ENCODE measurements at regions not wholly inside any gene's neighbourhood (a gene's known extent, or its start where the extent isn't known, plus 50 kb on each side); places are given as distances from the start of the nearest gene placed in this dataset.

- Histone ChIP-seq H3K9ac (ENCODE audit: insufficient read depth, low read length) (no peak overlapping the region), H2AFZ (ENCODE audit: low read length) (no peak overlapping the region), H3K27me3 (ENCODE audit: control insufficient read depth, insufficient read depth, low read length) (no peaks in the 10 kb centered on the region), H3K79me2 (ENCODE audit: control insufficient read depth, insufficient read depth, low read length) (no peaks in the 10 kb centered on the region), H3K27ac (ENCODE audit: insufficient read depth, low read length) (no peak overlapping the region), H3K4me3 (replicated peaks in 1 of 4; ENCODE audit: control extremely low read depth in 1 of 4, insufficient read depth in 1 of 4, low read depth in 3 of 4, low read length in 4 of 4) (no peak overlapping the region), H3K4me1 (ENCODE audit: control insufficient read depth, extremely low read depth, insufficient read depth, low read length) (no peaks in the 10 kb centered on the region), H4K20me1 (ENCODE audit: control insufficient read depth, extremely low read depth, insufficient read depth, low read length) (no peaks in the 10 kb centered on the region), H3K36me3 (ENCODE audit: control insufficient read depth, insufficient read depth, low read length) (no peaks in the 10 kb centered on the region), H3K4me2 (ENCODE audit: extremely low read depth, insufficient read depth, low read length) (no peak overlapping the region), H3K9me3 (ENCODE audit: control insufficient read depth, insufficient read depth, low read depth, low read length) (no peaks in the 10 kb centered on the region)
- no peak for DNase-seq (ENCODE audit: low read depth in 2 of 2)
- no peak for TF ChIP-seq CTCF (conservative IDR thresholded peaks at IDR 0.05 in 1 of 2, IDR thresholded peaks at IDR 0.05 in 1 of 2; ENCODE audit: low read depth in 1 of 2, low read length in 2 of 2)
- no peak for TF ChIP-seq EZH2 (IDR thresholded peaks at IDR 0.05; ENCODE audit: low read length, missing control alignments)
Observed at GRCh38 chr15:87758794-87759418, 497.6 kb downstream of the NTRK3 start.

GRCh38 chr15:87757084-87757483, 499.5 kb downstream of the NTRK3 start:
- Histone ChIP-seq H4K20me1 (ENCODE audit: control insufficient read depth, extremely low read depth, insufficient read depth, low read length) (no peaks in the 10 kb centered on the region), H3K4me3 (replicated peaks in 1 of 4; ENCODE audit: control extremely low read depth in 1 of 4, insufficient read depth in 1 of 4, low read depth in 3 of 4, low read length in 4 of 4) (no peak overlapping the region), H3K4me1 (ENCODE audit: control insufficient read depth, extremely low read depth, insufficient read depth, low read length) (peaks cover 2% of the 10 kb centered on the region), H2AFZ (ENCODE audit: low read length) (no peak overlapping the region), H3K4me2 (ENCODE audit: extremely low read depth, insufficient read depth, low read length) (no peak overlapping the region), H3K9ac (ENCODE audit: insufficient read depth, low read length) (no peak overlapping the region), H3K27me3 (ENCODE audit: control insufficient read depth, insufficient read depth, low read length) (no peaks in the 10 kb centered on the region), H3K27ac (ENCODE audit: insufficient read depth, low read length) (no peak overlapping the region), H3K36me3 (ENCODE audit: control insufficient read depth, insufficient read depth, low read length) (no peaks in the 10 kb centered on the region), H3K9me3 (ENCODE audit: control insufficient read depth, insufficient read depth, low read depth, low read length) (no peaks in the 10 kb centered on the region), H3K79me2 (ENCODE audit: control insufficient read depth, insufficient read depth, low read length) (no peaks in the 10 kb centered on the region)
- no peak for TF ChIP-seq EZH2 (IDR thresholded peaks at IDR 0.05; ENCODE audit: low read length, missing control alignments)
- no peak for TF ChIP-seq CTCF (conservative IDR thresholded peaks at IDR 0.05 in 1 of 2, IDR thresholded peaks at IDR 0.05 in 1 of 2; ENCODE audit: low read depth in 1 of 2, low read length in 2 of 2)
- no peak for DNase-seq (ENCODE audit: low read depth in 2 of 2)

- Histone ChIP-seq H3K79me2 (ENCODE audit: control insufficient read depth, insufficient read depth, low read length) (no peaks in the 10 kb centered on the region), H3K27me3 (ENCODE audit: control insufficient read depth, insufficient read depth, low read length) (no peaks in the 10 kb centered on the region), H3K4me2 (ENCODE audit: extremely low read depth, insufficient read depth, low read length) (no peak overlapping the region), H3K9ac (ENCODE audit: insufficient read depth, low read length) (no peak overlapping the region), H3K9me3 (ENCODE audit: control insufficient read depth, insufficient read depth, low read depth, low read length) (no peaks in the 10 kb centered on the region), H4K20me1 (ENCODE audit: control insufficient read depth, extremely low read depth, insufficient read depth, low read length) (no peaks in the 10 kb centered on the region), H3K4me1 (ENCODE audit: control insufficient read depth, extremely low read depth, insufficient read depth, low read length) (peaks cover 2% of the 10 kb centered on the region), H3K27ac (ENCODE audit: insufficient read depth, low read length) (no peak overlapping the region), H3K36me3 (ENCODE audit: control insufficient read depth, insufficient read depth, low read length) (no peaks in the 10 kb centered on the region), H2AFZ (ENCODE audit: low read length) (no peak overlapping the region), H3K4me3 (replicated peaks in 1 of 4; ENCODE audit: control extremely low read depth in 1 of 4, insufficient read depth in 1 of 4, low read depth in 3 of 4, low read length in 4 of 4) (no peak overlapping the region)
- no peak for DNase-seq (ENCODE audit: low read depth in 2 of 2)
- TF ChIP-seq CTCF (conservative IDR thresholded peaks at IDR 0.05 in 1 of 2, IDR thresholded peaks at IDR 0.05 in 1 of 2; ENCODE audit: low read depth in 1 of 2, low read length in 2 of 2): no peak
Observed at GRCh38 chr15:87756072-87756471, 500.5 kb downstream of the NTRK3 start.
